Nephron (organoid): ENCODE measurements at regions not wholly inside any gene's neighbourhood (a gene's known extent, or its start where the extent isn't known, plus 50 kb on each side); places are given as distances from the start of the nearest gene placed in this dataset.

Experiments
- H3K27ac Mint-ChIP-seq, 3 experiments: 2 replicates each; pipeline ENCODE4 v1.8.0; 2020; ENCODE audit warnings: mixed read lengths in 3 of 3, mild to moderate bottlenecking in 2 of 3, moderate library complexity in 1 of 3
- H3K27me3 Mint-ChIP-seq: 2 replicates; pipeline ENCODE4 v1.8.0; 2021; ENCODE audit warnings: low read depth, mild to moderate bottlenecking, moderate library complexity, mixed read lengths
- H3K36me3 Mint-ChIP-seq: 2 replicates; pipeline ENCODE4 v1.8.0; 2020; ENCODE audit warnings: low read depth, mixed read lengths
- H3K4me1 Mint-ChIP-seq: 2 replicates; pipeline ENCODE4 v1.8.0; 2020; ENCODE audit warnings: mixed read lengths
- H3K4me3 Mint-ChIP-seq, 3 experiments: 2 replicates each; pipeline ENCODE4 v1.8.0; 2020; ENCODE audit warnings: mild to moderate bottlenecking in 3 of 3, mixed read lengths in 3 of 3, moderate library complexity in 2 of 3
- H3K9me3 Mint-ChIP-seq: 2 replicates; pipeline ENCODE4 v1.8.0; 2020; ENCODE audit warnings: mixed read lengths
- TF ChIP-seq, protein P1 (sequence below), 3 experiments: fragments of 200-600 bp; sonication (generic); IDR thresholded peaks; one replicate each; pipeline ENCODE4 v1.5.0; 2021; ENCODE audit warnings: antibody characterized with exemption in 3 of 3; ENCODE audit not compliant: unreplicated experiment in 3 of 3

DNA sequence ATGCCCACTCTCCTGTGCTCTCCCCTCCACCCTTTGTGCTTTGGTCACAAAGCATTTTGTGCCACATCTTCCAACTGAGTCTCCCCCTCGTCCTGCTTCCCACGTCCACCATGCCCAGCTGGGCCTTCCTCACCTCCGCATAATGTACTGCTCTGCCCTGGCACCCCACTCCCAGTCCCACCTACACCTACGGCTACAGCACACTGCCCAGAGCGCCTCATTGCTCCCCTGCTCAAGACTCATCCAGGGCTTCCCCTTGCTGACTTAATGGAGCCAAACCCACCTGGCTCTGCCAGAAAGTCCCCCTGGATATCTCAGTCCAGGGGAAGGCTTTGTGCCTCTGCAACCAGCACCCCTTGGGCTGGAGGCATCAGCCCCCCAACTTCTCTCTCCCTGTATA, 299.2 kb upstream of the ZMIZ1 start:
- Mint-ChIP-seq H3K27ac (peak overlapping the region in 2 of 3 experiments; percentile 90 to 95), H3K27me3 (peaks cover 5% of the 10 kb centered on the region), H3K4me3 (no peak overlapping the region), H3K9me3 (no peaks in the 10 kb centered on the region), H3K36me3 (no peaks in the 10 kb centered on the region), H3K4me1 (peaks cover 58% of the 10 kb centered on the region)
- TF ChIP-seq, protein P1, sequence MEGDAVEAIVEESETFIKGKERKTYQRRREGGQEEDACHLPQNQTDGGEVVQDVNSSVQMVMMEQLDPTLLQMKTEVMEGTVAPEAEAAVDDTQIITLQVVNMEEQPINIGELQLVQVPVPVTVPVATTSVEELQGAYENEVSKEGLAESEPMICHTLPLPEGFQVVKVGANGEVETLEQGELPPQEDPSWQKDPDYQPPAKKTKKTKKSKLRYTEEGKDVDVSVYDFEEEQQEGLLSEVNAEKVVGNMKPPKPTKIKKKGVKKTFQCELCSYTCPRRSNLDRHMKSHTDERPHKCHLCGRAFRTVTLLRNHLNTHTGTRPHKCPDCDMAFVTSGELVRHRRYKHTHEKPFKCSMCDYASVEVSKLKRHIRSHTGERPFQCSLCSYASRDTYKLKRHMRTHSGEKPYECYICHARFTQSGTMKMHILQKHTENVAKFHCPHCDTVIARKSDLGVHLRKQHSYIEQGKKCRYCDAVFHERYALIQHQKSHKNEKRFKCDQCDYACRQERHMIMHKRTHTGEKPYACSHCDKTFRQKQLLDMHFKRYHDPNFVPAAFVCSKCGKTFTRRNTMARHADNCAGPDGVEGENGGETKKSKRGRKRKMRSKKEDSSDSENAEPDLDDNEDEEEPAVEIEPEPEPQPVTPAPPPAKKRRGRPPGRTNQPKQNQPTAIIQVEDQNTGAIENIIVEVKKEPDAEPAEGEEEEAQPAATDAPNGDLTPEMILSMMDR (IDR thresholded peaks at IDR 0.05; ENCODE audit: unreplicated experiment in 3 of 3): no peak

DNA sequence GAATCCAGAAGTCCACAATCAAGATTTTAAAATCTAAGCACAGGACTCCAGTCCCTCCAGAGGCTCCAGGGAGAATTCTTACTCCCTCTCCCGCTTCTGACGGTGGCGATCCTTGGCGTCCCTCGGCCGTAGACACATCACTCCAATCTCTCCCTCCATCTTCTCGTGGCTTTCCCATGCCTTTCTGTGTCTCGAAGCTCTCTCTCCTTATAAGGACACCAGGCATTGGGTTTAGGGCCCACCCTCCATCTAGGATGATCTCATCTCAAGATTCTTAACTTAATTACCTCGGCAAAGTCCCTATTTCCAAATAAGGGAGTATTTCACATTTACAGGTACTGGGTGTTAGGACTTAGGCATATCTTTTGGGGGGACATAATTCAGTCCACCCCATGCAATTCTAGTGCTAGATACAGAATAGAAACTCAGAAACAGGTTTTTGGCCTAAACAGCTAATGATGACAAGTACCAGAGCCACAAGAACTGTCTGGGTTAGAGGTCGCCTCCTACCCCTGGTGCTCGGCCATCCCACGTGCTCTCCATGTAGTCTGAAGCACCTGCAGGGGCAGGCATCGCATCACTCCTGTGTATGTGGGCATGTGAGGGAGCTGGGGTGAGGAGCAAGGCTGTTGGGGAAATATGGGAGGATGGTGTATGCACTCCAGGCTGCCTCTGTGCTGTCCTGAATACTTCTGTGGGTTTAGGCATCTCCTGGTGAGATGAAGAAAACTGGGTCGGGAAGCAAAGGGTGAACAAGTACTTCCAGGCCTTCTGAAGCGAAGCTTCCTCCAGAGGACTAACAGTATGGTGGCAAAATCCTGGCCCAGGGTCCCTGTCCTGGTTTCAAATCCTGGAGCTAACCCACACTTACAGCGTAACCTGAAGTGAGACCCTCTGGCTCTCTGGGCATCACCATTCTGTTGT, 298.3 kb upstream of the ZMIZ1 start:
- TF ChIP-seq, protein P1 (IDR thresholded peaks at IDR 0.05; ENCODE audit: unreplicated experiment in 3 of 3): no peak
- H3K36me3 Mint-ChIP-seq: no peaks in the 10 kb centered on the region
- H3K4me3 Mint-ChIP-seq: no peak overlapping the region
- H3K27me3 Mint-ChIP-seq: peaks cover 5% of the 10 kb centered on the region
- H3K4me1 Mint-ChIP-seq: peaks cover 61% of the 10 kb centered on the region
- H3K9me3 Mint-ChIP-seq: no peaks in the 10 kb centered on the region
- H3K27ac Mint-ChIP-seq: peak overlapping the region; percentile 24 to 95 (median 90)

DNA sequence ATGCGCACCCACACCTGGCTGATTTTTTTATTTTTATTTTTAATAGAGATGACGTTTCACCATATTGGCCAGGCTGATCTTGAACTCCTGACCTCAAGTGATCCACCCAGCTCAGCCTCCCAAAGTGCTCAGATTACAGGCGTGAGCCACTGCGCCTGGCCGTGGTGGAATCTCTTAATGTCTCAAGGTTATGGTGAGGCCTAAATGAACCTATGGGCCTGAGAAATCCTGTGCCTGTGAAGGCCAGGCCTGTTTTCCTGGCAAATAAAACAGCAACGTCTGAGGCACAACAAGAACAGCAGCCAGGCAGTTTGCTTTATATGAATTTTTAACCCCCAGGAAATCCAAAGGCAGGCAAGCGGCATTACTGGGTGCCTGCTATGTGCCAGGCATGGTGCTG, 297.5 kb upstream of the ZMIZ1 start:
- TF ChIP-seq, protein P1 (IDR thresholded peaks at IDR 0.05; ENCODE audit: unreplicated experiment in 3 of 3): no peak
- peaks cover 5% of the 10 kb centered on the region for H3K27me3 Mint-ChIP-seq
- peak overlapping the region; percentile 82 to 92 (median 90) for H3K27ac Mint-ChIP-seq
- no peaks in the 10 kb centered on the region for H3K9me3 Mint-ChIP-seq
- H3K4me1 Mint-ChIP-seq: peaks cover 61% of the 10 kb centered on the region
- H3K4me3 Mint-ChIP-seq: no peak overlapping the region
- H3K36me3 Mint-ChIP-seq: no peaks in the 10 kb centered on the region

DNA sequence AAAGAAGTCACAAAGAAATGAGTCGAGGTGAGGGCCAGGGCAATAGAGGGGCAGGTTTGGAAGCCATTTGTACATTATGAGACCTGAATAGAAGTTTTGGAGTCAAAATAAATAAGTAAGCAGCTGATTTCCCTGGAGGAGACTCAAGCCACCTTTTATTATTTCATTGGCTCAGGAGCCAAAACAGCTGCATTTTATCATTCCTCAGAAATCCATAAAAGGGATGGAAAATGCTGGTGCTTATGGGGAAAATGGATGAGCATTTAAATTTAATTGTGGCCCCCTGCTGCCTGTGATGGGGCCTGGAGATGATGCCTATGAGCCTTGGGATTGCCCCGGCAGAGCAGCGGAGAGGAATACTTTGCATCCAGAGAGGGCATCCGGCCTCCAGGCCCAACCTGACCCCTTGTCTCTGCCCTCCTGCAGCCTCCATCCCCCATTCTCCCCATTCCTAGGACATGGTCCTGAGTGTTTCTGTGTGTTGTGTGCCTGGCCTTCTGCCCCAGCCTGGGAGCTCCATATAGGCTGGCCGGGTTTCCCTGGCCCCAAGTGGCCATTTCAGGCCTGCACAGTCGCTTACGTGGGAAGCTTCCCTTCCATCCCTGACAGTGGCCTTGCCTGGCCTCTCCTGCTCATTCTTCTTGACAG, 296.8 kb upstream of the ZMIZ1 start:
- peaks cover 64% of the 10 kb centered on the region for H3K4me1 Mint-ChIP-seq
- H3K27me3 Mint-ChIP-seq: peaks cover 5% of the 10 kb centered on the region
- H3K27ac Mint-ChIP-seq: peak overlapping the region; percentile 82 to 92 (median 90)
- H3K36me3 Mint-ChIP-seq: no peaks in the 10 kb centered on the region
- TF ChIP-seq, protein P1 (IDR thresholded peaks at IDR 0.05; ENCODE audit: unreplicated experiment in 3 of 3): peak in 1 of 3 experiments; percentile 15
- H3K4me3 Mint-ChIP-seq: no peak overlapping the region
- no peaks in the 10 kb centered on the region for H3K9me3 Mint-ChIP-seq

DNA sequence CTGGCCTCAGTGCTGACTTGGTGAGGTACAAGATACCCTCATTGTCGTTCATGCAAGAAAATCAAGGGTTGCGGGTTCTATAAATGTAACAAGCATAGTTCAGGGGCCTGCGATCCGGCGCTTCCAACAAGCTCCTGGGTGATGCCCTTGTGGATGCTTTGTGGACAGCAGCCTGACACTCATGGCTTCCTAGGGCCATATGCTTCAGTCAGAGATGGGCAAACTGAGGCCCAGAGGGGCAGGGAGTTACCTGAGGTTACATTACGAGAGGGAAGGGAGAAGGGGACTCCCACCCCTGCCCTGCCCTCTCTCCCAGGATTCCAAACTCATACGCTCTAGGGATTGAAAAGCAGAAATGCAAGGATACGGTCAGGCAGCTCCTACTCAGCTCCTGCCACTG, 296.3 kb upstream of the ZMIZ1 start:
- H3K9me3 Mint-ChIP-seq: no peaks in the 10 kb centered on the region
- H3K36me3 Mint-ChIP-seq: no peaks in the 10 kb centered on the region
- peaks cover 69% of the 10 kb centered on the region for H3K4me1 Mint-ChIP-seq
- no peak overlapping the region for H3K4me3 Mint-ChIP-seq
- H3K27ac Mint-ChIP-seq: peak overlapping the region; percentile 82 to 92 (median 90)
- TF ChIP-seq, protein P1 (IDR thresholded peaks at IDR 0.05; ENCODE audit: unreplicated experiment in 3 of 3): peak in 1 of 3 experiments; percentile 7
- peaks cover 5% of the 10 kb centered on the region for H3K27me3 Mint-ChIP-seq
